ENCODE measurements at regions not wholly inside any gene's neighbourhood (a gene's known extent, or its start where the extent isn't known, plus 50 kb on each side); places are given as distances from the start of the nearest gene placed in this dataset.

- DNase-seq (ENCODE audit: extremely low read depth, low read depth) = no peak
These were observed 72.8 kb upstream of the INTU start for GRCh38 chr4:127559981-127560380.

GRCh38 chr4:127560755-127561154 is 72.0 kb upstream of the INTU start:
- no peak for DNase-seq (ENCODE audit: extremely low read depth, low read depth)

GRCh38 chr4:127574643-127575042 is 58.1 kb upstream of the INTU start:
- no peak for DNase-seq (ENCODE audit: extremely low read depth, low read depth)

- DNase-seq (ENCODE audit: extremely low read depth, low read depth) = no peak
These were observed 56.9 kb upstream of the INTU start for GRCh38 chr4:127575888-127576287.

GRCh38 chr4:127578491-127578890 is 54.3 kb upstream of the INTU start:
- no peak for DNase-seq (ENCODE audit: extremely low read depth, low read depth)

- no peak for DNase-seq (ENCODE audit: extremely low read depth, low read depth)
These were observed 53.8 kb upstream of the INTU start for GRCh38 chr4:127578967-127579366.

- no peak for DNase-seq (ENCODE audit: extremely low read depth, low read depth)
These were observed 52.9 kb upstream of the INTU start for GRCh38 chr4:127579821-127580220.

GRCh38 chr4:127580300-127580699 is 52.5 kb upstream of the INTU start:
- DNase-seq (ENCODE audit: extremely low read depth, low read depth) = no peak

GRCh38 chr4:127580891-127581290 is 51.9 kb upstream of the INTU start:
- no peak for DNase-seq (ENCODE audit: extremely low read depth, low read depth)

Small RNA genes in the stretch of these regions (small RNA-seq; reads per million reads assigned to genes)
- gene RF00019 = 0 reads per million in 2 experiments

Measured in NCI-H460 (cell line).